AG09319 (cell line): ENCODE measurements at regions not wholly inside any gene's neighbourhood (a gene's known extent, or its start where the extent isn't known, plus 50 kb on each side); places are given as distances from the start of the nearest gene placed in this dataset.

Source experiments
- DNase-seq: peaks from one replicate; pipeline ENCODE4 v3.0.0-alpha.2; 2010; ENCODE audit warnings: low read depth; ENCODE audit errors: extremely low read depth
- TF ChIP-seq, protein P1 (sequence below): IDR thresholded peaks from 2 replicates; pipeline ENCODE4 v1.5.1; 2011; ENCODE audit warnings: low read depth, mild to moderate bottlenecking, inconsistent platforms, low read length, moderate library complexity

DNA sequence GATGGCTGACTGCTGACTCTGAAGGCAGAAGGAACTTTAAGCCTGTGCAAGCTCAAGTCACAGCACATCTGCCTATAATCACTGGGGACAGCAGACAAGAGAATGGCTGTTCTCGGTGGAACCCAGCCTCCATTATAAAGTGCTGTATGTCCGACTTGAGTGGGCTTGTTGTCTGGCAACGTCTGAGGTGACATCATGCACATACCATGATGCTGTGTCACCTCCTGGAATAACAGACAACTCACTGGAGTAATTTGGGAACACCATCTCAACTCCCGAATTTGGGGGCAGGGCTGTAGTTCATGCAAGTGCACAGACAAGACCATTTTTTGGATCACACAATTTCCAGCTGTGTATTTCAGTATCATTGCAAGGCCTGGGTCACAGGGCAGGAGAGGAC lies 59.8 kb upstream of the GPM6B start:
- DNase-seq: no peak
- TF ChIP-seq, protein P1, sequence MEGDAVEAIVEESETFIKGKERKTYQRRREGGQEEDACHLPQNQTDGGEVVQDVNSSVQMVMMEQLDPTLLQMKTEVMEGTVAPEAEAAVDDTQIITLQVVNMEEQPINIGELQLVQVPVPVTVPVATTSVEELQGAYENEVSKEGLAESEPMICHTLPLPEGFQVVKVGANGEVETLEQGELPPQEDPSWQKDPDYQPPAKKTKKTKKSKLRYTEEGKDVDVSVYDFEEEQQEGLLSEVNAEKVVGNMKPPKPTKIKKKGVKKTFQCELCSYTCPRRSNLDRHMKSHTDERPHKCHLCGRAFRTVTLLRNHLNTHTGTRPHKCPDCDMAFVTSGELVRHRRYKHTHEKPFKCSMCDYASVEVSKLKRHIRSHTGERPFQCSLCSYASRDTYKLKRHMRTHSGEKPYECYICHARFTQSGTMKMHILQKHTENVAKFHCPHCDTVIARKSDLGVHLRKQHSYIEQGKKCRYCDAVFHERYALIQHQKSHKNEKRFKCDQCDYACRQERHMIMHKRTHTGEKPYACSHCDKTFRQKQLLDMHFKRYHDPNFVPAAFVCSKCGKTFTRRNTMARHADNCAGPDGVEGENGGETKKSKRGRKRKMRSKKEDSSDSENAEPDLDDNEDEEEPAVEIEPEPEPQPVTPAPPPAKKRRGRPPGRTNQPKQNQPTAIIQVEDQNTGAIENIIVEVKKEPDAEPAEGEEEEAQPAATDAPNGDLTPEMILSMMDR: no peak

DNA sequence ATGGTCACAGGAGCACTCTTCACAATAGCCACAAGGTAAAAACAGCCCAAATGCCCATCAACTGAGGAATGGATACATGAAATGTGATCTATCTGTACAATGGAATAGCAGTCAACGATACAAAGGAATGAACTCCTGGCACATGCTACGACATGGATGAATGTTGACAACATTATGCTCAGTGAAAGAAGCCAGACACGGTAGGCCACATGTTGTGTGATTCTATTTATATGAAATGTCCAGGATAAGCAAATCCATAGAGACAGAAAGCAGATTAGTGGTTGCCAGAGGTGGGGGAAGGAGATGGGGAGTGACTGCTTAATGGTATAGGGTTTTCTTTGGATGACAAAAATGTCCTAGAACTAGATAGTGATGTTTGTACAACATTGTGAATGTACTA lies 58.7 kb upstream of the GPM6B start:
- no peak for DNase-seq
- TF ChIP-seq, protein P1: no peak

DNA sequence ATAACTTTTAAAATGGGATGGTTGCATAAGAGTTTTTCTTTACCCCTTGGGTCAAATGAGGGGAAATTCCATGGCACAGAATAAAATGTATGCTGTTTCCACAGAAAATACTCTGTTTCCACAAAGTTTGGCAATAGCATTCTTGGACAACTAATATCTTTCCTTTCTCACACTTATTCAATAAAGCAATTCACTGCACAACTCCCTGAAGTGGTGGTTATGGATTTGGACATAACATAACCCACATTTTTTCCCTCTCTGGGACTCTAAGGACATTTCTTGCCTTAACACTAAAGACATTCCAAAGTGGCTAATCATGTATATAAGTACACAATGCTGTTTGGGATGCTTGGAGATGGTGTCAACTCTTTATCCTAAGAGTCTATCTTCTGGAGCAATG lies 51.7 kb upstream of the GPM6B start:
- TF ChIP-seq, protein P1: no peak
- DNase-seq: no peak
